Astrocyte of the cerebellum (primary cell): ENCODE measurements at regions not wholly inside any gene's neighbourhood (a gene's known extent, or its start where the extent isn't known, plus 50 kb on each side); places are given as distances from the start of the nearest gene placed in this dataset.

ENCODE experiments used
- DNase-seq: peaks from one replicate; pipeline ENCODE4 v3.0.0-alpha.2; 2011; ENCODE audit warnings: low read depth
- H3K4me3 ChIP-seq: 2 replicates; pipeline ENCODE4 v1.5.1; 2011; ENCODE audit warnings: mild to moderate bottlenecking, low read depth, low read length, moderate library complexity
- in situ Hi-C: cut with HindIII; loops from 2 replicates; pipeline ENCODE4 v1.10.0; 2017; ENCODE audit warnings: low sequenced_read_pairs
- TF ChIP-seq, protein P1 (sequence below): IDR thresholded peaks from 2 replicates; pipeline ENCODE4 v1.5.1; 2012; ENCODE audit warnings: low read length, low read depth, moderate library complexity, mild to moderate bottlenecking; ENCODE audit errors: missing control alignments

DNA sequence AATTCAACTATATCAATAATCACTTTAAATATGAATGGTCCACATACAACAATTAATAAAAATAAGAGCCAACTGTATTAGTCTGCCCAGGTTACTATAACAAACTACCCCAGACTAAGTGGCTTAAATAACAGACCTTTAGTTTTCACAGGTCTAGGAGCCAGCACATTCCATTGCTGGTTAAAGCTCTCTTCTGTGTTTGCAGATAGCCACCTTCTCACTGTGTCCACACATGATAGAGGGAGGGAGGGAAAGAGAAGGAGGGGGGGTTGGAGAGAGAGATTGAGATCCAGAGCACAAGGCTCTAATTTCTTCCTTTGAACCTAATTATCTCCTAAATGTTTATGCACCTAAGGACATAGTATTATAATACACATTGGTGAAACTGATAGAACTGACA is 267.8 kb upstream of the NXPH2 start:
- no peak for DNase-seq
- no peak overlapping the region for H3K4me3 ChIP-seq
- TF ChIP-seq, protein P1, sequence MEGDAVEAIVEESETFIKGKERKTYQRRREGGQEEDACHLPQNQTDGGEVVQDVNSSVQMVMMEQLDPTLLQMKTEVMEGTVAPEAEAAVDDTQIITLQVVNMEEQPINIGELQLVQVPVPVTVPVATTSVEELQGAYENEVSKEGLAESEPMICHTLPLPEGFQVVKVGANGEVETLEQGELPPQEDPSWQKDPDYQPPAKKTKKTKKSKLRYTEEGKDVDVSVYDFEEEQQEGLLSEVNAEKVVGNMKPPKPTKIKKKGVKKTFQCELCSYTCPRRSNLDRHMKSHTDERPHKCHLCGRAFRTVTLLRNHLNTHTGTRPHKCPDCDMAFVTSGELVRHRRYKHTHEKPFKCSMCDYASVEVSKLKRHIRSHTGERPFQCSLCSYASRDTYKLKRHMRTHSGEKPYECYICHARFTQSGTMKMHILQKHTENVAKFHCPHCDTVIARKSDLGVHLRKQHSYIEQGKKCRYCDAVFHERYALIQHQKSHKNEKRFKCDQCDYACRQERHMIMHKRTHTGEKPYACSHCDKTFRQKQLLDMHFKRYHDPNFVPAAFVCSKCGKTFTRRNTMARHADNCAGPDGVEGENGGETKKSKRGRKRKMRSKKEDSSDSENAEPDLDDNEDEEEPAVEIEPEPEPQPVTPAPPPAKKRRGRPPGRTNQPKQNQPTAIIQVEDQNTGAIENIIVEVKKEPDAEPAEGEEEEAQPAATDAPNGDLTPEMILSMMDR = no peak
- in situ Hi-C loops = no loop called here

DNA sequence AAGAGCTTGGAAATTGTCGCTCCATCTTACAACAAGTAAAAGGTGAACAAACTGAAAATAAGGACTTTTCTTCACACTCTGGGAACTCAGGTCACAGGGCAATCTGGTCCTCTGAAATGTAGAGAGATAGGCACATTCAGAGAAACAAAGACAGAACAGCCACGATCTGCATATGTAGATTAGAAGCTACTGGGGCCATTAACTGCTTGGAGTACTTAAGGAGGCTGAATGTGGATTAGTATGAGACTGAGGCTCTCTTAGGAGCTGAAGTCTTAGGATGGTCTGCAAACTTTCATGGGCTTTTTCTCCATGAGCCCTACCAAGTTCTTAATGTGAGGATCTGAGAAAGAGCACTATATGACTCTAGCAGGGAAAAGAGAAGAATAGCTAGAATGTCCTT is 265.3 kb upstream of the NXPH2 start:
- in situ Hi-C loops = no loop called here
- H3K4me3 ChIP-seq = no peak overlapping the region
- TF ChIP-seq, protein P1 = no peak
- no peak for DNase-seq

DNA sequence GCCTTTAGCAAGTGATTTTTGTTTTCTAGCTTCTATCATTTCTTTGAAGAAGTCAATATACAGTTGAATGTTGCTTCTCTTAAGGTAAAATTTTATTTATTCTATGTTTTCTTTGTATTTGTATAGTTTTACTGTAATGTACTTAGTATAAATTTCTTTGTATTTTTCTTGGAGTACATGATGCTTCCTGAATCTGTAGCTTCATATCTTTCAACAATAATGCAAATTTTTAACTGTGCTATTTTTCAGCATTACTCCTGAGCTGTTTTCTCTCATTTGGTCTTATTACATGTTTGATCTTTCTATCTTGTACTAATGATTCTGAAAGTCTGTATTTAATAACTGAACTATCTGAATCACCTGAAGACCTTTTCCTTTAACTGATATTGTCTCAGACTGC is 253.9 kb upstream of the NXPH2 start:
- TF ChIP-seq, protein P1 = no peak
- in situ Hi-C loops = no loop called here
- DNase-seq = no peak
- H3K4me3 ChIP-seq = no peak overlapping the region

DNA sequence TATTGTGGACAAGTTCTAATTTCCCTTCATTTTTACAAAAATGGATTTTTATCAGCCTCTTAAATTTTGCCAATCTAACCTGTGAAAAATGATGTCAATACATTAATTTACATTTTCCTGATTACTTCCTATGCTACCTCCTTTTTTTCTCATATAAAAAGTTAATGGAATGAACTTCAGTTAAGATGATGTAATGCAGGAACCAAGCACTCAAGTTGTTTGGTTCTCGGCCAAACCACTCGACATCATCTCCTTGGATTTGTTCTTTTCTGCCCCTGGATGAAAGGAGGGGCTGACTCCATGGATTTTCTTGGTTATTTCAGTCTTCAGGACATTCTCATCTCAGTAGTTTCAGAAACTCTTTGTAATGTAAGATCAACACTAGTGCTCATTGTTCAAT is 253.1 kb upstream of the NXPH2 start:
- TF ChIP-seq, protein P1 = no peak
- DNase-seq = peak; percentile 70
- no peak overlapping the region for H3K4me3 ChIP-seq
- in situ Hi-C loops = no loop called here

DNA sequence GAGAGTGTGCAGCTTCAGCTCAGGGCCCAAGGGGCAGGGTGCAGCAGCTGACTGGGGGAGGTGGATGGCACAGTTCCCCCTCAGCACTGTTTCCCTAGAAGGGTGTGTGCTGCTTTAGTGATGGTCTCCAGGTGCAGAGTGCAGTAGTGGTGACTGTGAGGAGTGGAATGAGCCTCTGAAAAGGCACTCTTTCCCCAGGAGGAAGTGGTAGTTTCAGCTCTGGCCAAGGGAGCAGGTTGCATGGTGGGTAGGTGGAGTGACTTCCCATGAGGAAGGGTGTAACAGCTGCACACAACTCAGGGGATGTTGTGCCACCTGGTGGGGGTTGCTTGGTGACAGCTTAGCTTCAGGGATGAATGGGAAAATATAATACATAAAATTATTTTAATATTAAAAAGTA is 251.5 kb upstream of the NXPH2 start:
- TF ChIP-seq, protein P1 = peak; percentile 36
- no peak overlapping the region for H3K4me3 ChIP-seq
- in situ Hi-C loops = no loop called here
- peak; percentile 8 for DNase-seq

DNA sequence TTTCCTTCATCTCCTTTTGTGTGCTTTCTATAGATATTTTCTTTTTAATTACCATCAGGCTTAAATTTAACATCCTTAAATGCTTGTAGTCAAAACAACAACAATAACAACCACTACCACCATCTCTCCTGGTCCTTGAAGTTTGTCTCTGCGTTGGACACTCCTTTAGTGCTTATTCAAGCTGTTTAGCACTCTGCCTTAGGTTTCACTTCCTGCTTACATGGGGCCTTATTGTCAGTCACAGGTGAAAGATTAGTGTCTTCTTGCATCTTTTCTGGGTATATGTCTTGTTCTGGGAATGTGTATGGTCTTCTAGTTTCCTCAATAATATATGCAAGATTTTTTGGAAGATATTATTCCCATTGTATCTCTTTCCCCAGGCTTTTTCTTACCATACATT is 240.1 kb upstream of the NXPH2 start:
- no peak overlapping the region for H3K4me3 ChIP-seq
- no peak for DNase-seq
- in situ Hi-C loops = no loop called here
- TF ChIP-seq, protein P1 = no peak

DNA sequence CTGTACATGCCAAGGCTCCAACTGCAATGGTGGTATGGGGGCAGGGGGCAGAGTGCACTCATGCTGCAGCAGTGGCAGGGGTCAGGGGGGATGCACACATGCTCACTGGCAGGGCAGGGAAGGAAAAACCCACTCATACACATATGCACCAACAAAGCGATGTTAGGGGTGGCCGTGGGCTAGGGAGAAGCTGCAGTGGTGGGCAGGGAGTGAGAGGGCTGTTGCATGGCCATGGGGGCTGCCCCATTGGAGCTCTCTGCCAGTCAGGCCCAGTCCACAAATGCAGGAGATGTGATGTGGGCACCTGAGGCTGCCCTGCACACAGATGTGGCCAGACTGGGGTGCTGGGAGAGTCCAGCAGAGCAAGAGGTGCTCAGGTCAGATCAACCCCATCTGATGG is 238.1 kb upstream of the NXPH2 start:
- in situ Hi-C loops = no loop called here
- H3K4me3 ChIP-seq = no peak overlapping the region
- DNase-seq = no peak
- TF ChIP-seq, protein P1 = no peak
